H9 (cell line): ENCODE measurements at regions not wholly inside any gene's neighbourhood (a gene's known extent, or its start where the extent isn't known, plus 50 kb on each side); places are given as distances from the start of the nearest gene placed in this dataset.

Experiments
- DNase-seq: peaks from one replicate; pipeline ENCODE4 v3.0.0-alpha.2; 2017
- H2AFZ ChIP-seq: one replicate; pipeline ENCODE4 v1.6.1; 2013; ENCODE audit warnings: mild to moderate bottlenecking, low read length, control low read depth, moderate library complexity
- H2AK5ac ChIP-seq: 2 replicates; pipeline ENCODE4 v1.6.1; 2013; ENCODE audit warnings: low read length, control low read depth, mixed read lengths; ENCODE audit not compliant: insufficient read length
- H2BK120ac ChIP-seq: one replicate; pipeline ENCODE4 v1.6.1; 2013; ENCODE audit warnings: low read depth, mild to moderate bottlenecking, low read length, control low read depth, inconsistent platforms; ENCODE audit not compliant: poor library complexity, severe bottlenecking
- H2BK12ac ChIP-seq: 2 replicates; pipeline ENCODE4 v1.6.1; 2013; ENCODE audit warnings: low read length, control low read depth, mixed read lengths, low read depth; ENCODE audit not compliant: insufficient read length
- H2BK15ac ChIP-seq: 2 replicates; pipeline ENCODE4 v1.6.1; 2013; ENCODE audit warnings: low read depth, low read length, control low read depth
- H2BK20ac ChIP-seq: one replicate; pipeline ENCODE4 v1.6.1; 2013; ENCODE audit warnings: low read depth, mild to moderate bottlenecking, low read length, control low read depth, inconsistent platforms; ENCODE audit not compliant: poor library complexity, severe bottlenecking
- H2BK5ac ChIP-seq: 2 replicates; pipeline ENCODE4 v1.6.1; 2013; ENCODE audit warnings: low read length, control low read depth, mixed read lengths; ENCODE audit not compliant: insufficient read length
- H3K14ac ChIP-seq: 2 replicates; pipeline ENCODE4 v1.6.1; 2013; ENCODE audit warnings: low read length, control low read depth; ENCODE audit not compliant: insufficient read depth
- H3K18ac ChIP-seq: 2 replicates; pipeline ENCODE4 v1.6.1; 2013; ENCODE audit warnings: low read depth, mild to moderate bottlenecking, mixed read lengths, low read length, control low read depth; ENCODE audit not compliant: insufficient read length
- H3K23ac ChIP-seq: 2 replicates; pipeline ENCODE4 v1.6.1; 2013; ENCODE audit warnings: low read length, control low read depth, mixed read lengths, low read depth; ENCODE audit not compliant: insufficient read length
- H3K23me2 ChIP-seq: 2 replicates; pipeline ENCODE4 v1.6.1; 2013; ENCODE audit warnings: low read depth, mild to moderate bottlenecking, mixed read lengths, low read length, control low read depth; ENCODE audit not compliant: insufficient read length, poor library complexity, severe bottlenecking
- H3K27ac ChIP-seq: 2 replicates; pipeline ENCODE4 v1.5.1; 2013; ENCODE audit warnings: low read length, control low read depth, mixed read lengths, low read depth; ENCODE audit not compliant: insufficient read length
- H3K27me3 ChIP-seq: 2 replicates; pipeline ENCODE4 v1.6.1; 2013; ENCODE audit warnings: low read length, control low read depth, inconsistent platforms; ENCODE audit not compliant: insufficient read depth
- H3K4ac ChIP-seq: 2 replicates; pipeline ENCODE4 v1.6.1; 2013; ENCODE audit warnings: low read depth, mild to moderate bottlenecking, control low read depth, inconsistent platforms, low read length, moderate library complexity
- H3K4me1 ChIP-seq: 2 replicates; pipeline ENCODE4 v1.6.1; 2013; ENCODE audit warnings: low read length, control low read depth, inconsistent platforms; ENCODE audit not compliant: insufficient read depth
- H3K4me2 ChIP-seq: 2 replicates; pipeline ENCODE4 v1.6.1; 2013; ENCODE audit warnings: low read length, control low read depth, mixed read lengths; ENCODE audit not compliant: insufficient read length, insufficient read depth
- H3K56ac ChIP-seq: 2 replicates; pipeline ENCODE4 v1.6.1; 2013; ENCODE audit warnings: low read depth, mild to moderate bottlenecking, mixed read lengths, low read length, control low read depth; ENCODE audit not compliant: insufficient read length
- H3K79me1 ChIP-seq: 2 replicates; pipeline ENCODE4 v1.6.1; 2013; ENCODE audit warnings: low read depth, mild to moderate bottlenecking, moderate library complexity, low read length, control low read depth, inconsistent platforms; ENCODE audit not compliant: insufficient read depth, poor library complexity, severe bottlenecking
- H3K79me2 ChIP-seq: 2 replicates; pipeline ENCODE4 v1.6.1; 2013; ENCODE audit warnings: low read length, control low read depth, inconsistent platforms; ENCODE audit not compliant: insufficient read depth
- H3K9ac ChIP-seq: 2 replicates; pipeline ENCODE4 v1.6.1; 2013; ENCODE audit warnings: low read length, control low read depth, mixed read lengths; ENCODE audit not compliant: insufficient read length; ENCODE audit errors: extremely low read depth
- H3K9me3 ChIP-seq: one replicate; pipeline ENCODE4 v1.6.1; 2013; ENCODE audit warnings: low read depth, low read length, inconsistent platforms; ENCODE audit not compliant: control insufficient read depth
- H3T11ph ChIP-seq: one replicate; pipeline ENCODE4 v1.6.1; 2013; ENCODE audit warnings: mild to moderate bottlenecking, low read length, control low read depth, inconsistent platforms
- H4K20me1 ChIP-seq: one replicate; pipeline ENCODE4 v1.6.1; 2013; ENCODE audit not compliant: control insufficient read depth, insufficient read length, insufficient read depth
- H4K5ac ChIP-seq: 2 replicates; pipeline ENCODE4 v1.6.1; 2013; ENCODE audit warnings: low read depth, mild to moderate bottlenecking, mixed read lengths, low read length, control low read depth; ENCODE audit not compliant: insufficient read length
- H4K8ac ChIP-seq: replicated peaks from 2 replicates; pipeline ENCODE4 v1.6.1; 2013; ENCODE audit warnings: low read length, control low read depth, mixed read lengths, low read depth; ENCODE audit not compliant: insufficient read length
- H4K91ac ChIP-seq: 2 replicates; pipeline ENCODE4 v1.6.1; 2013; ENCODE audit warnings: low read depth, mild to moderate bottlenecking, moderate library complexity, mixed read lengths, low read length, control low read depth; ENCODE audit not compliant: insufficient read length
- H3K27ac Mint-ChIP-seq, 3 experiments: 2 replicates in 2 of 3; 3 replicates in 1 of 3; pipeline ENCODE4 v1.8.0; 2020 to 2021; ENCODE audit warnings: mixed read lengths in 3 of 3, mild to moderate bottlenecking in 1 of 3, moderate library complexity in 1 of 3
- H3K27me3 Mint-ChIP-seq: 2 replicates; pipeline ENCODE4 v1.8.0; 2021; ENCODE audit warnings: low read depth, mild to moderate bottlenecking, moderate library complexity, mixed read lengths
- H3K36me3 Mint-ChIP-seq, 3 experiments: 2 replicates in 2 of 3; 3 replicates in 1 of 3; pipeline ENCODE4 v1.8.0; 2020 to 2021; ENCODE audit warnings: low read depth in 3 of 3, mixed read lengths in 3 of 3; ENCODE audit not compliant: insufficient read depth in 1 of 3
- H3K4me1 Mint-ChIP-seq, 2 experiments: 2 replicates each; pipeline ENCODE4 v1.8.0; 2020; ENCODE audit warnings: mixed read lengths in 2 of 2
- H3K4me3 Mint-ChIP-seq, 2 experiments: 2 replicates in 1 of 2; 3 replicates in 1 of 2; pipeline ENCODE4 v1.8.0; 2020 to 2021; ENCODE audit warnings: mild to moderate bottlenecking in 2 of 2, mixed read lengths in 2 of 2, moderate library complexity in 1 of 2
- H3K9me3 Mint-ChIP-seq, 2 experiments: 2 replicates in 1 of 2; 3 replicates in 1 of 2; pipeline ENCODE4 v1.8.0; 2020; ENCODE audit warnings: mild to moderate bottlenecking in 2 of 2, mixed read lengths in 2 of 2, moderate library complexity in 1 of 2
- CTCF ChIP-seq: fragments of 200-600 bp; sonication (generic); conservative IDR thresholded peaks from 3 replicates; pipeline ENCODE4 v1.8.0; 2021; ENCODE audit warnings: antibody characterized with exemption, mild to moderate bottlenecking
- WGBS: extraction: QIAGEN DNeasy Blood & Tissue Kit; methylation state at CpG from one replicate; pipeline ENCODE4 v1.1.7; 2013; ENCODE audit warnings: missing lambda C conversion rate, low lambda C conversion rate, mixed read lengths; ENCODE audit not compliant: insufficient read length; ENCODE audit errors: extremely low coverage; 5-methylcytosine and 5-hydroxymethylcytosine counted together

DNA sequence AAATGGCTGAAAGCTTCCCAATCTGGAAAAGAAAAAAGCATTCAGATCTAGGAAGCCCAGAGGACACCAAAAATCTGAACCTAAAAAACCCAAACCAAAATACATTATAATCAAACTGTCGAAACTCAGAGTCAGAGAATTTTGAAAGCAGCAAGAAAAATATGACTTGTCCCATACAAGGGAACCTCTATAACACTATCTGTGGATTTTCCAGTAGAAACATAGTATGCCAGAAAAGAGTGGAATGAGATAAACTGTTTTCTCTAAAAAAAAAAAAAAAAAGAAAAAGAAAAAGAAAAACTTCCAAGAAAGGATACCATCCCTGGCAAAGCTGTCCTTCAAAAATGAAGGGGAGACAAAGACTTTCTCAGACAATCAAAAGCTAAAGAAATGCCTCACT is 179.0 kb downstream of the POM121L12 start:
- no peak for TF ChIP-seq CTCF
- no peak overlapping the region for H3K27ac ChIP-seq
- peaks cover 18% of the 10 kb centered on the region for H3K27me3 Mint-ChIP-seq

More for the DNA sequence above, 179.0 kb downstream of the POM121L12 start:
- Histone ChIP-seq H3K4me1 (no peaks in the 10 kb centered on the region), H2AFZ (no peak overlapping the region), H3K79me1 (no peaks in the 10 kb centered on the region), H2AK5ac (no peak overlapping the region), H3T11ph (no peak overlapping the region), H4K5ac (no peak overlapping the region), H2BK20ac (no peak overlapping the region), H3K4me2 (no peak overlapping the region), H3K27me3 (no peaks in the 10 kb centered on the region; the same call in 1 of the 2 replicates), H2BK15ac (no peak overlapping the region), H3K18ac (no peak overlapping the region), H4K91ac (no peak overlapping the region), H3K9me3 (peaks cover 10% of the 10 kb centered on the region), H3K23ac (no peak overlapping the region), H2BK12ac (no peak overlapping the region), H3K79me2 (no peaks in the 10 kb centered on the region), H3K4ac (no peak overlapping the region), H3K14ac (no peak overlapping the region), H4K8ac (no peak overlapping the region), H3K9ac (no peak overlapping the region), H3K56ac (no peak overlapping the region), H3K23me2 (peaks cover 7% of the 10 kb centered on the region), H2BK5ac (no peak overlapping the region), H2BK120ac (no peak overlapping the region), H4K20me1 (no peaks in the 10 kb centered on the region)
- peaks cover 17 to 36% (median 19%) of the 10 kb centered on the region in 3 experiments for H3K36me3 Mint-ChIP-seq
- H3K4me1 Mint-ChIP-seq, result peaks cover 10 to 13% of the 10 kb centered on the region in 2 experiments
- H3K27ac Mint-ChIP-seq, result no peak overlapping the region
- H3K9me3 Mint-ChIP-seq, result peaks cover 35 to 55% of the 10 kb centered on the region in 2 experiments
- DNase-seq, result no peak
- WGBS, result no CpG with 5 or more reads among the region's 1 CpG
- no peak overlapping the region for H3K4me3 Mint-ChIP-seq
